EL (cell line): ENCODE measurements at regions not wholly inside any gene's neighbourhood (a gene's known extent, or its start where the extent isn't known, plus 50 kb on each side); places are given as distances from the start of the nearest gene placed in this dataset.
A peak's percentile ranks its signal among the peaks of the same experiment; 100 is the strongest.

Experiments
- DNase-seq: peaks from one replicate; pipeline ENCODE4 v3.0.0-alpha.2; 2016

DNA sequence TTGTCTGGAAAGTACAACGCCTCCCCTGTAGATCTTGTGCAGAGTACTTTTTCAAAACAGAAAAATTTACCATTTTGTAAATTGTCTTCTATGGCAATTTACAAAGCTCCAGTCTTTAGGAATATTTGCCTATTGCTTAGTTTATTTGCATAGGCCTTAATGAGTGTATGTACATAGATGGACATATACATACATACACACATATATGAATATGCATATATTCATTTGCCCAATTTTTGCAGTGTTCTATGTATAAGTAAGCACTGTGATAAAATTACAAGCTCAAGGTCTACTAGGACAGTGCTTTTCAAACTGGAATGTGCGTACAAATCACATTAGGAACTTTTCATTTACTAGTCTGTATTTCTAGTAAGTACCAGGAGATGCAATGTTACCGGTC lies 301.3 kb upstream of the SMARCA2 start:
- DNase-seq = no peak

- DNase-seq = no peak
These were observed 297.3 kb upstream of the SMARCA2 start for GRCh38 chr9:1717882-1718281.

DNA sequence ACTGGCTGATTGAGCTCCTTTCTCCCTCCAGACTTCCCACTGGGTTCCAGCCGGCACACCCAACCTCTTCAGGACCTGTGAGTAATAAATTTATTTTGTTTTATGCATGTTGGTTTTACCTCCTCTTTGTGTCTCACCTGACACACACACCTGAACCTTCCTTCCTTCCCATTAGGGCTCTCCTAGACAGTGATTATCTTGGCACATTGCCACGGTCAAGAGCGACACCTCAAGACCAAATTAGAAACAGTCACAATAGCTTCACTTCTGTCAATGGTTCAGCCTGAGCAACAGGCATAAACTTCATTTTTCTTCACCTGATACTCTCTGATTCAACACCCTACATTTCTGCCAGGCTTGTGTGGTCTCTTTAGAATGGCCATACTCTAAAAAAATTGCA lies 296.3 kb upstream of the SMARCA2 start:
- DNase-seq = no peak

DNA sequence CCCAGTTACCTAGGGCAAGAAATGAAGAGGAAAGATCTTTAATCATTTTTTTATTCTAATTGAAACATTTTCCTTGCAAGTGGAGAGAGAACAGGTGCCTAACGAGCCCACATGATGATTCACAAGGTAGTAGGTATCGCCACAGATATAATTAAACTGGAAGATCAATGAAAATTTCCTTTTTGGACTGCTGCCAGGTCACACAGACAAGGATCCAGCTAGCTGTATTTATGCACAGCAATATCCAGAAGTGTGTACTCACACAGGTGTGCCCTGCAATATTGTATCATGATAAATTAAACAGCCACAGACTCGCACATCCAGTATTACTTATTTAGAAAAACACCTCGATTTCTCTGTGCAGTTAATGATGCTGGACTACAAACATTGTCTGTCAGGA lies 294.0 kb upstream of the SMARCA2 start:
- DNase-seq = no peak

DNA sequence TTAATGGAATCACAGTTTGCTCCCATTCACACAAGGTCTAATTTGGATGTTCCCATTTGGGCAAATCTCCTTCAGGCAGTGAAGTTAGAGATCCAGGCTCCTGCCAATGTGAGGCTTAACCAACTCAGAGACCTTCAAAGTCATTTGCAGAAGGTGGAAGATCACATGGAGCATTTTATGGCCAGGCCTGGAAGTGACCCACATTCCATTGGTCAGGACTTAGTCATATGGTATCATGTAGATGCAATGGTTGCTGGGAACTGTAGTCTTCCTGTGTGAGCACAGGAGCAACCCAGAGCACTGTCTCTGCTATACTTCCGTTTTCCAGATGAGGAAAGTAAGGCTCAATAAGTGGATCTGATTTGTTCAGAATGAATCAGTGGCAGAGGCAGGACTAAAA lies 292.7 kb upstream of the SMARCA2 start:
- peak; percentile 9 for DNase-seq

GRCh38 chr9:1723522-1724015 lies 291.6 kb upstream of the SMARCA2 start:
- DNase-seq = no peak

DNA sequence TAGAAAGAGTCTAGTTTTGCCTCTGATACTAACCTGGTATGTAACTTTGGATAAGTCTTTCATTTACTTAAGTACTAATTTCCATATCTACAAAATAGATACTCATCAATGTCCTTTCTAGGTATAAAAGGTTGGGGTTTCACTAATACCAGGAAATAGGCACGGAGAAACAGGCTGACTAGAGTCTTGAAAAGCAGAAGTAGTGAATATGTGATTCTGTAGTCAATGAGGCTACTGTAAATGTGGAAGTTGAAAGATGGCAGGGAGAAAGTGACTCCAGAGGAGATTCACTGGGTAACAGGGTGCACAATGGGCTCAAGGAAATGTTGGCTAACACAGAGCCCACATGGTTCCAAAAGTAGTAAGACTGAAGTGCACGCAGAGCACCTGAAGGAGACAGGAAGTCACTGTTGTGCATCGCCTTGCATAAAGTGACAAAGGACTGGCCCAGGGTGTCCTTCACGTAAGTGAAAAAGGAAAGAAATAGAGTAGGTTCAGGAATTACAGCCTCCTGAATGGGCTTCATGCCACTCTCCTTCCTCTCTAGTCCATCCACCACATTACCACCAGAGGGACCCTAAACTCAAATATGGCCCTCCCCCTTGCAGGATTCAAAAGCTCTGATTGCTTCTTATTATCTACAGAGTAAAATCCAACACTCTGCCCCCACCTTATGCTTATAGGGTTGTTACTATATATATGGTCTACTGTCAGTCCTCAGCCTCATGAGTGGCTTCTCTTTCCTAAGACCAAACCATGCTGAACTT lies 288.0 kb upstream of the SMARCA2 start:
- DNase-seq = no peak

DNA sequence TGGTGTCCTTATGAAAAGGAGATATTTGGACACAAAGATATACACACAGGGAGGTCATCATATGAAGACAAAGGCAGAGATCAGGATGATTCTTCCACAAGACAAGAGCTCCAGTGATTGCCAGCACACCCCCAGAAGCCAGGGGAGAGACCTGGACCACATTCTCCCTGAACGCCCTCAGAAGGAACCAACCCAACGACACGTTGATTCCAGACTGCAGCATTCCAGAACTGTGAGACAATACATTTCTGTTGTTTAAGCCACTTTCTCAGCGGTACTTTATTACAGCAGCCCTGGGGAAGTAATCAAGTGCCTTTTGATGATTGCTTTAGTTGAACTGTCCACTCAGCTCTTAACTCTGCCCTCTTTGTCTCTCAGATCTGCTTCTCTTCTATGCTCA lies 285.5 kb upstream of the SMARCA2 start:
- DNase-seq = no peak

DNA sequence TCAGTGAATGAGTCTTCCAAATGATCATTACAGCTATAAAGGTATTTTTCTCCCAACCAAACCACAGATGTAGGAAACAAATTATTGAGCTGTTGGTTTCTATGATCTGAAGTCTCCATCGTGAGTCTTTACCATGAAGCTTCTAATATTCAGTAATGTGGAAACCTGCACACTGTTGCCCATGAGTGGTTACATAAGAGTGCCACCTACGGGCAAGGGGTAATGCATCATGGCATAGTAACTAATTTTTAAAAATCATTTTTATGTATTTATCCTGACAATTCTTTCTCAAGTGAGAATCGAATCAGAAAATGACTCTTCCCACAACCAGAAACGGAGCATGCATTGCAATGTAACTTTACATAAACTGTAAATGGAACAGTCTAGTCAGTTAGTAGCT lies 282.5 kb upstream of the SMARCA2 start:
- DNase-seq = no peak

GRCh38 chr9:1738511-1739100 lies 276.5 kb upstream of the SMARCA2 start:
- DNase-seq = no peak

DNA sequence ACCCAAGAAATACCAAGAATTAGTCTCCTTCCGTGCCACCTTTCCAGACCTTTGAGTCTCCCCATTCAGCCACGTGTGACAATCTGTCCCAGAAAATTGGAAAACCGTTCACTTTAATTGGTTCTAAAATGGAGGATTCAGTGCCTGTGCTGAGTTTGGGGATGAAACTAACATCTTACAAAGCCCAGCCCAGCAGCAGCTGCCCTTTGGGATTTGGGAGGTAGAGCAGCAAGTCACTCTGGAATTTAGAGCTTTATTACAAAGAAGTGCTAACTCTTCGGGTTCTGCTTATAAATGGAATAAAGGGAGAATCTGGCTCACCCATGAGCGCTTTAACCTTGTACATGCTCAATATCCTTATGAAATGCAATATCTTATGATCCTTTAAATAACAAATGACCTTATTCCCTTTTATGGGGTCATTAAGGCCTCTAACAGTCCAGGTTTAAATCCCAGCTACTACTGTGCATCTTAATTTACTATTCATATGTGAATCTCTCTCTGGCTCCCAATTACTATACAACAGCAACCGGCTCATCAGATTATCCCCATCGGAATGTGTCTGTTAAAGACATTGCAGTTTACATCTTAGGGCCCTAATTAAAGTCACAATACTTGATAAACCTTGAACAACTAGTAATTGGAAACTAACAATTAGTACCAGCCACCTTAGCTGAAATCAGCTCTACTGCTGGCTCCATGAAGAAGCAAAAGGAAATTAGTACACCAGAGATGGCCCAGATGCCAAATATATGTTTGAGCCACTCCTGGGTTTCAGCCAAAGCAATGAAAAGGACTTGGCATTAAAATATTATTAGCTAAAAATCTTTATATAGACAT lies 271.8 kb upstream of the SMARCA2 start:
- DNase-seq = no peak

GRCh38 chr9:1745980-1746379 lies 269.2 kb upstream of the SMARCA2 start:
- no peak for DNase-seq

DNA sequence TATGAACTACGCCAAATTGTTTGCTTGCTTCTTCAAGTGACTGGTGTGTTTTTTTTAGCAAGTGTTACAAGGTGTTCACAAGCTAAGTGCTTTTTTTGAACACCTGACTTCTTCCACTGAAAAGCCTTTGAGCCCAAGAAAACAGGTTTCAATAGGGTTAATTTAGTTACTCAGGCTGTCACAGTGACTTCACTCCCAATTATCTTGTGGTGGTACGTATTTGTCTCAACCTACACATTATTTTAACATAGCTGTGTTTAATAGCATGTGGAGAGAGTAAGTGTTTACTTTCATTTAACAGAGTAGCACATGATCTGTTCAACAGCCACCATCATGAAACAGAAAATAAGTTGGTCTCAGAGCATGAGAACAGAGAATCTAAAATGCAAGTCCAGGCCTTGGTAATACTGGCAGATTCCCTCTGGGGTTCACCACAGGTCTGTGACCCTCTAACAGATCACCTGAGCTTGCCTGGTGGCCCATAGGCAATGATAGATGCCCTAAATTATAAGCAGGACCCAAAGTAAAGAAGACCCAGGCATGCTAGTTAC lies 267.7 kb upstream of the SMARCA2 start:
- no peak for DNase-seq

DNA sequence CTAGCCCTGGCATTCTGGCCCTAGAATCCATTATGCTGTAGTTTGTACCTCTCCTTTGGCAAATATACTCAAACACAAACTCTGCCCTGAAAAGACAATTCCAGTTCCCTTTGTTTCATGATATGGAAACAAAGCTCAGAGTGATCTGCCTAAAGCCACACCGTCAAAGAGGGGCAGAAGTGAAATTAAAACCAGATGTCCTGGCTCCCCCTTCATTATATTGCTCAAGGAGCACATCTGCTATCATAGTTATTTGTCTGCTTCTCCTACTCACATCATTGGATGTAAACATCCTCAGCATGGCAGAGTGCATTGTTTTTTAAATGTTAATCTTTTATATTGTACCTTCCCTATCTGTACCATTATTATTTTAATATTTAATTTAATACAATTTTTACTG lies 266.7 kb upstream of the SMARCA2 start:
- DNase-seq = no peak

DNA sequence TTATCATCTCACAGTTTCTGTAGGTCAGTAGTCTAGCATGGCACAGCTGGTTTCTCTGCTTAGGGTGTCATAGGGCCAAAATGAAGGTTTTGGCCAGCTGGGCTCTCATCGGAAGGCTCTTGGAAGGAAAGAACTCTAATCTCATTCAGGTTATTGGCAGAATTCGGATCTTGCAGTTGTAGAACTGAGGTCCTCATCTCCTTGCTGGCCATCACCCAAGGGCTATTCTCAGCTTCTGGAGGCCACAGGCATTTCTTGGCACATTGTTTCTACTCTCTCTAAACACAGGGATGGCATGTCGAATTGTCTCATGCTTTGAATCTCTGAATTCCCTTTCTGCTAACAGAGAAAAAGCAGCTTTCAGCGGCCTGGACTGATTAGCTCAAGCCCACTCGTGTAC lies 258.0 kb upstream of the SMARCA2 start:
- no peak for DNase-seq

- no peak for DNase-seq
These were observed 256.1 kb upstream of the SMARCA2 start for GRCh38 chr9:1759009-1759408.

GRCh38 chr9:1759771-1760300 lies 255.3 kb upstream of the SMARCA2 start:
- DNase-seq = no peak

DNA sequence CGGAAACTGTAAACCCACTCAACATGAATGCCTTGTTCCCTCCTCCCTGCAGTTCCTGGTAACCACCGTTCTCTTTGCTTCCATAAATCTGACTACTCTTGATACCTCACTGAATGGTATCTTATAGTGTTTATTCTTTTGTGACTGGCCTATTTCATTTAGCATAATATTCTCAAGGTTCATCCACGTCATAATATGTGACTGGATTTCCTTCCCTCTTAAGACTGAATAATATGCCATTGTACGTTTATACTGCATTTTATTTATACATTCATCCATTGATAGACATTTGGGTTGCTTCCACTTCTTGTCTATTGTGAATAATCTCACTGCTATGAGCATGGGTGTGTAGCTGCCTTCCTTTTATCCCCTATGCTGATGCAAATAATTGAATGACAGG lies 253.3 kb upstream of the SMARCA2 start:
- no peak for DNase-seq

DNA sequence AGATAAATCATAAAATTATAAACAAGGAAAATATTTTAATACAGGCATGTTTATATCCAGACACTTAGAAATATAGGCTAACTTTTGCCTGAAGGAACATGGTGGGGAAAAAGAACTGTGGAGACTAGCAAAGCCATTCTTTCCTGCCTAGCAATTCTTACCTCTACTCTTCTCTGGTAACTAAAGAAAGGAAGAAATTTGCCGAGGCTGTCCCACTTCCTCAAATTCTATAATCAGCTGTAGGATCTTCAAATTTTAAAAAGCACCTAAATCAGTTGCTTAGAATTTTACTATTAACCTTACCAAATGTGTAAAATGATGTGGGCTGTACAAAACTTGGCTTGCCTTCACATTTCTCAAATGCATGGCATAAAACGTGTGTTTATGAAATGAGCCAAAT lies 249.1 kb upstream of the SMARCA2 start:
- no peak for DNase-seq

DNA sequence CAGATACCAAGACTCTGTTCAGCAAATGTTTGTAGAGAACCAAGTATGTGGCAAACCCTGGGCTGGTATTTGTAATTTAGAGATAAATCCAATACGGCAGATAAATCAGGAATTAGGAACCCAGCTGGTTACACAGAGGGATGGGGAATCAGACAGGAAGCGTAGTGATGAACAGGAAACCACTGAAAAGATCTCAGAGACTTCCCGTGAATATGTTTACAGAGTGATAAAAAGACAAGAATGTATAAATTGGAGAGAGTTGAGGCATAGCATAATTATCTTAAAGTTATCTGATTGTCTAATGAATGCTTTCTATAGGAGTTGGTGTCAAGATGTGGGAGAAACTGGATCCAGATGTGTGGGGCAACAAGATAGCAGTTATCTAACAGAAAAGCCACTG lies 246.6 kb upstream of the SMARCA2 start:
- no peak for DNase-seq

DNA sequence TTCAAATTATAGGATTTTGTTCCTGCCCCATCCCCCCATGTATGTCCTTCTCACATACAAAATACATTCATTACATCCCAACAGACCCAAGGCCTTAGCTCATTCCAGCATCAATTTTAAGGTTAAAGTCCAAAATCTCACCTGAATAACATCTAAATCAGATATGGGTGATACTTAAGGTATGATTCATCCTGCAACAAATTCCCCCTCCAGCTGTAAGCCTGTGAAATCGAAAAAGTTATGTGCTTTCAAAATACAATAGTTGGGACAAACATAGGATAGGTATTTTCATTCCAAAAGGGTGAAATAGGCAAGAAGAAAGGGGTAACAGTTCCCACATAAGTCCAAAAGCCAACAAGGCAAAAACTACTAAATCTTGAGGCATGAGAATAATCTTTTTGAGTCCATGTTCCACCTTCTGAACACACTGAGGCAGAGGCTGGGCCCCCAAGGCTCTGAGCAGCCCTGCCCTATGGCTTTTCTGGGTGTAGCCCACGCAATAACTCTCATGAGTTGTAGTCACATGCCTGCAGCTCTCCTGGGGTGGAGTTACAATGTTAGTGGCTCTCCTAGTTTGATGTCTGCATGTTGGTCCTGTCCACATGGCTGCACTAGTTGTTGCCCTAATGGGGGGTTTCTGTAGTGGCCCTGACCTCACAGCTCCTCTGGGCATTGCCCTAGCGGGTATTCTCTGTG lies 243.9 kb upstream of the SMARCA2 start:
- no peak for DNase-seq

DNA sequence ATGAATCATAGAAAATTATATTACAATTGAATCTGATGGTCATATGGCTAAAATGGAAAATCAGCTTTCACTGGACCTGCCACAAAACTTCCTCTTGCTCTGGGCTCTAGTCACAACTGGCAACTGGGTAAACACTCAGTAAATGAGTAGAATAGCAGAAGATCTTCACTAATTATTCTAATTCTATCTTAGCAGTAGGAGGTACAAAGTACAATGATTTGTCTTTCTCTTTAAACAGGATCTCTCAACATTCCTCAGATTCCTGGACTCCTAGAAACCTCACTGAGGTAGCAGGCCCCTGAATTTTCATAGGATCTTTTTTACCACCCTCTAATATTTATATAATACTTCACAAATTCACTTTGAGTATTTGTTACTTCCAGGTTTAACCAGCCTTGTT lies 239.9 kb upstream of the SMARCA2 start:
- DNase-seq = no peak

DNA sequence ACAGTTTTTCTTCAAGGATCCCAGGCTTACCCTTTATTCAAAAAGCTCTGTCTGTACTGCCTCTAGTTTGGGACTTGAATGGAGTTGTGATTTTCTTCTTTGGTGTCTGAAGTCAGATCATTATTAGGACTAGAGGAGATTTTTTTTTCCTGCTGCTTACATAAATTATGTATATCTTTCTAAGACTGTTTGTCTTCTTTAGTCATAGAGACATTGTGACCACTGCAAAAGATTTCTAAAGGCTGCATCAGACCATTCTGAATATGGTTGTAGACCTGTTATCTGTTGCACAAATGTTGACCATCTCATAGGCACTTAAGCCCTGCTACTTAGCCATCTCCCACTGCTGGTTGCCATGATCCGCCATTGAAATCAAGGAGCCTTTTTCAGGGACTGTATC lies 238.5 kb upstream of the SMARCA2 start:
- DNase-seq = no peak
